ENCODE measurements at regions not wholly inside any gene's neighbourhood (a gene's known extent, or its start where the extent isn't known, plus 50 kb on each side); places are given as distances from the start of the nearest gene placed in this dataset.

- TF ChIP-seq EP300 (IDR thresholded peaks at IDR 0.05; ENCODE audit: borderline replicate concordance in 1 of 2, control insufficient read depth in 1 of 2, low read depth in 2 of 2, low read length in 2 of 2) (no peak), BHLHE40 (IDR thresholded peaks at IDR 0.05; ENCODE audit: borderline replicate concordance in 1 of 2, low read depth in 2 of 2, low read length in 1 of 2) (no peak), GABPA (IDR thresholded peaks at IDR 0.05; ENCODE audit: low read depth) (no peak), CTCF (IDR thresholded peaks at IDR 0.05 in 2 of 3, conservative IDR thresholded peaks at IDR 0.05 in 1 of 3; ENCODE audit: control insufficient read depth in 2 of 3, extremely low read depth in 1 of 3, insufficient read depth in 1 of 3, low read depth in 3 of 3, low read length in 3 of 3) (no peak), JUNB (IDR thresholded peaks at IDR 0.05) (no peak), POLR2A (IDR thresholded peaks at IDR 0.05; ENCODE audit: low read depth, low read length) (no peak), RFX5 (IDR thresholded peaks at IDR 0.05; ENCODE audit: low read depth, low read length) (no peak), ESRRA (IDR thresholded peaks at IDR 0.05; ENCODE audit: low read length) (no peak), E2F8 (IDR thresholded peaks at IDR 0.05; ENCODE audit: low read depth, partially characterized antibody) (no peak), SRF (IDR thresholded peaks at IDR 0.05; ENCODE audit: low read depth in 2 of 2, low read length in 2 of 2) (no peak), RAD21 (IDR thresholded peaks at IDR 0.05; ENCODE audit: insufficient read depth, low read depth, low read length) (no peak)
Measured at GRCh38 chrX:40864972-40865371, 129.6 kb upstream of the MED14 start.
